ENCODE measurements at regions not wholly inside any gene's neighbourhood (a gene's known extent, or its start where the extent isn't known, plus 50 kb on each side); places are given as distances from the start of the nearest gene placed in this dataset.
"Not testable (repeated sequence)": the region's sequence is repeated elsewhere in the genome, so short reads cannot be mapped to it uniquely, and the experiment has no call there.

DNA sequence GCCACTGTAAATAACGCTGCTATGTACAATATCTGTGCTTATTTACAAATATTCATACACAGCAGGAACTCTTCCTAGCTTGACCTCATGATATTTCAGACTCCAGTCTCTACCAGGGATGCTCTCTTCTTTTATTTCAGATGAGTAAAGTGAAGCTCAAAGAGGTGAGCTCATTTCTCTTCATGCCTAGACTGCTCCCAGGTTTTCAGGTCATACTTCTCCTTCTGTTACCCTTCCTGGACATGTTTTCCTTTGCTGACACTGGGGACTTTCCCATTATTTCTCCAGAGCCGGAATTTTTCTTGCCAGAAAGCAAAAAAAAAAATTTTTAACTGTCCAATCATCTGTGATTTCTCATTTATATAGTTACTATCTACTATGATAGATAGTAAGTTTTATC is 147.2 kb upstream of the DST start:
- no peak for DNase-seq (ENCODE audit: low read depth)
- H3K4me3 ChIP-seq (ENCODE audit: low read depth, low read length): no peak overlapping the region
- TF ChIP-seq, protein P1, sequence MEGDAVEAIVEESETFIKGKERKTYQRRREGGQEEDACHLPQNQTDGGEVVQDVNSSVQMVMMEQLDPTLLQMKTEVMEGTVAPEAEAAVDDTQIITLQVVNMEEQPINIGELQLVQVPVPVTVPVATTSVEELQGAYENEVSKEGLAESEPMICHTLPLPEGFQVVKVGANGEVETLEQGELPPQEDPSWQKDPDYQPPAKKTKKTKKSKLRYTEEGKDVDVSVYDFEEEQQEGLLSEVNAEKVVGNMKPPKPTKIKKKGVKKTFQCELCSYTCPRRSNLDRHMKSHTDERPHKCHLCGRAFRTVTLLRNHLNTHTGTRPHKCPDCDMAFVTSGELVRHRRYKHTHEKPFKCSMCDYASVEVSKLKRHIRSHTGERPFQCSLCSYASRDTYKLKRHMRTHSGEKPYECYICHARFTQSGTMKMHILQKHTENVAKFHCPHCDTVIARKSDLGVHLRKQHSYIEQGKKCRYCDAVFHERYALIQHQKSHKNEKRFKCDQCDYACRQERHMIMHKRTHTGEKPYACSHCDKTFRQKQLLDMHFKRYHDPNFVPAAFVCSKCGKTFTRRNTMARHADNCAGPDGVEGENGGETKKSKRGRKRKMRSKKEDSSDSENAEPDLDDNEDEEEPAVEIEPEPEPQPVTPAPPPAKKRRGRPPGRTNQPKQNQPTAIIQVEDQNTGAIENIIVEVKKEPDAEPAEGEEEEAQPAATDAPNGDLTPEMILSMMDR (IDR thresholded peaks at IDR 0.05; ENCODE audit: low read depth, low read length, missing control alignments): no peak

DNA sequence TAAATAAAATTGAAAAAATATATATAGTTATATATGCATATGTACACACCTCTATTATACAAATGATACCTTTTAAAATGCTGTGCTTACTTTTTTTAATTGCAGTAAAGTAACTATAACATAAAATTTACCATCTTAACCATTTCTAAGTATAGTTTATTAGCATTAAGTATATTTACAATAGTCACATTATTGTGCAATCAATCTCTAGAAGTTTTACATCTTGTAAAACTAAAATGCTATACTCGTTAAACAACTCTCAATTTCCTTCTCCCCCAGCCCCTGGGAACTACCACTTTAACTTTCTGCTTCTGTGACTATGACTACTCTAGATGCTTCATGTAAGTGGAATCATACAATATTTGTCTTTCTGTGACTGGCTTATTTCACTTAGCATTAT is 146.7 kb upstream of the DST start:
- TF ChIP-seq, protein P1 (IDR thresholded peaks at IDR 0.05; ENCODE audit: low read depth, low read length, missing control alignments): no peak
- DNase-seq (ENCODE audit: low read depth): no peak
- H3K4me3 ChIP-seq (ENCODE audit: low read depth, low read length): no peak overlapping the region

DNA sequence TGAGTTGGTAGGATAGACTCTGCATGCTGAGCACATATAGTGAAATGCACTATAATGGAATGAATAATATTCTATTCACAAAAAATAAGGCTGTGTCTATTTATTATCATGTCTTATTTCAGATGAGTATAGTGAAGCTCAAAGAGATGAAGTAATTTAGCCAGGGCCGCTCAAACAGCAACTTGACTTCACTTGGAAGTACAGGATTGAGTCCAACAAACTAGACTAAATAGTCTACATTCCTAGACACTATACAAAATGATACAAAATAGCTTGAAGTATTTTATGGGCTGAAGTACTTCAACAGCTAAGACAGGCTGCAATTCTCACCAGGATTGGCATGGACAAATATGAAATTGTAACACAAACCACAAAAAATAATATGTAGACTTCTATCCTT is 144.5 kb upstream of the DST start:
- TF ChIP-seq, protein P1 (IDR thresholded peaks at IDR 0.05; ENCODE audit: low read depth, low read length, missing control alignments): no peak
- DNase-seq (ENCODE audit: low read depth): no peak
- no peak overlapping the region for H3K4me3 ChIP-seq (ENCODE audit: low read depth, low read length)

DNA sequence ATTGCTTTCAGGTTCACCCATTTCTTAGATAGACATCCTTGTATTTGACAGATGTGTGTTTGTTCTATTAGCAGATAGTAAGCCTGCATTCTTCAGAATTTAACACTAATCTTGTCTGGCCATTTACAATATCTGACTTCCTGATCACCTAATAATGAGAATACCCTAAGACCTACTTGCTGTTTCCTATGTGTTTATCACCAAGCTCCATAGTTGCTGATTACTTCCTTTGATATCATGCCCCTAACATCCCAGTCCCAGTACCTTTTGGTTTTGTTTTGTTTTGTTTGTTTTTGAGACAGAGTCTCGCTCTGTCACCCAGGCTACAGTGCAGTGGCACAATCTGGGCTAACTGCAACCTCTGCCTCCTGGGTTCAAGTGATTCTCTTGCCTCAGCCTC is 143.6 kb upstream of the DST start:
- TF ChIP-seq, protein P1 (IDR thresholded peaks at IDR 0.05; ENCODE audit: low read depth, low read length, missing control alignments): no peak
- DNase-seq (ENCODE audit: low read depth): no peak
- H3K4me3 ChIP-seq (ENCODE audit: low read depth, low read length): no peak overlapping the region

DNA sequence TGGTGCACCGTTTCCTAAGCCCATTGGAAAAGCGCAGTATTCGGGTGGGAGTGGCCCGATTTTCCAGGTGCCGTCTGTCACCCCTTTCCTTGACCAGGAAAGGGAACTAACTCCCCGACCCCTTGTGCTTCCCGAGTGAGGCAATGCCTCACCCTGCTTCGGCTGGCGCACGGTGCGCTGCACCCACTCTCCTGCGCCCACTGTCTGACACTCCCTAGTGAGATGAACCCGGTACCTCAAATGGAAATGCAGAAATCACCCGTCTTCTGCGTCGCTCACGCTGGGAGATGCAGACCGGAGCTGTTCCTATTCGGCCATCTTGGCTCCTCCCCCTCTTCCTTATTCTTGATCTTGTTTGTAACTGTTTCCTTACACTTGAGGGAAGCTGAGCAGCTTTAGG is 142.8 kb upstream of the DST start:
- H3K4me3 ChIP-seq (ENCODE audit: low read depth, low read length); DNase-seq (ENCODE audit: low read depth): not testable (repeated sequence)

DNA sequence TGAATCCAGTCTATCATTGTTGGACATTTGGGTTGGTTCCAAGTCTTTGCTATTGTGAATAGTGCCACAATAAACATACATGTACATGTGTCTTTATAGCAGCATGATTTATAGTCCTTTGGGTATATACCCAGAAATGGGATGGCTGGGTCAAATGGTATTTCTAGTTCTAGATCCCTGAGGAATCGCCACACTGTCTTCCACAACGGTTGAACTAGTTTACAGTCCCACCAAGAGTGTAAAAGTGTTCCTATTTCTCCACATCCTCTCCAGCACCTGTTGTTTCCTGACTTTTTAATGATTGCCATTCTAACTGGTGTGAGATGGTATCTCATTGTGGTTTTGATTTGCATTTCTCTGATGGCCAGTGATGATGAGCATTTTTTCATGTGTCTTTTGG is 137.4 kb upstream of the DST start:
- not testable (repeated sequence) for DNase-seq (ENCODE audit: low read depth); H3K4me3 ChIP-seq (ENCODE audit: low read depth, low read length)

DNA sequence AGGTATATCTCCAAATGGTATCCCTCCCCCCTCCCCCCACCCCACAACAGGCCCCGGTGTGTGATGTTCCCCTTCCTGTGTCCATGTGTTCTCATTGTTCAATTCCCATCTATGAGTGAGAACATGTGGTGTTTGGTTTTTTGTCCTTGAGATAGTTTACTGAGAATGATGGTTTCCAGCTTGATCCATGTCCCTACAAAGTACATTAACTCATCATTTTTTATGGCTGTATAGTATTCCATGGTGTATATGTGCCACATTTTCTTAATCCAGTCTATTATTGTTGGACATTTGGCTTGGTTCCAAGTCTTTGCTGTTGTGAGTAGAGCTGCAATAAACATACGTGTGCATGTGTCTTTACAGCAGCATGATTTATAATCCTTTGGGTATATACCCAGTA is 135.8 kb upstream of the DST start:
- not testable (repeated sequence) for H3K4me3 ChIP-seq (ENCODE audit: low read depth, low read length); DNase-seq (ENCODE audit: low read depth)

DNA sequence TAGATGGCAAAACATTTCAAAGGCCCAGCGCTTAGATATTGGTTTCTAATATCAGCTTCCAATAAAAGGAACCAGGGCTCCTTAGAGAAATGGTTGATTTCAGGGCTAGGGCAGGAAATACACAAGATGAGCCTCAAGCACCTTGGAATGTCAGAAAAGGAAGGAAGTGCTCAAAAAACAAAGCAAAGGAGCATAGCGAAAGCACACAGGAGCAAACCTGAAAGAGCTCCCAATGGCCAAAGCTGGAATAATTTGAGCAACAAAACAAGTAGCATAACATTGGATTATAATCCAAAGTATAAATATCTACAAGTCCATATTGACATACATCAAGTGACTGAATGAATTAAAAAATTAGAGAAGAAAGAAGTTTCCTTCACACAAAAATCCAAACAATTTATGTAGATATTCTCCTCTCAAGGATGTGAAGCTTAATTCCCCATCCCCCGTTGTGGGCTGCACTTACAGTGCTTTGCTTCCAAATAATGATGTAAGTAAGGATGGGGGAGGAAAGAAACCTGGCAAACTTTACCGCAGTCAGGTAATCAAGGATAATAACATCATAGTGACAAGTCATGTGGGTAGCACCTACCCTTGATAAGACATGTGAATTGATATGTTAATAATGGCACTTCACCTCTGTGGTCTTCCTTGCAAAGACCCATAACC is 132.9 kb upstream of the DST start:
- H3K4me3 ChIP-seq (ENCODE audit: low read depth, low read length): no peak overlapping the region
- TF ChIP-seq, protein P1 (IDR thresholded peaks at IDR 0.05; ENCODE audit: low read depth, low read length, missing control alignments): no peak
- DNase-seq (ENCODE audit: low read depth): no peak

DNA sequence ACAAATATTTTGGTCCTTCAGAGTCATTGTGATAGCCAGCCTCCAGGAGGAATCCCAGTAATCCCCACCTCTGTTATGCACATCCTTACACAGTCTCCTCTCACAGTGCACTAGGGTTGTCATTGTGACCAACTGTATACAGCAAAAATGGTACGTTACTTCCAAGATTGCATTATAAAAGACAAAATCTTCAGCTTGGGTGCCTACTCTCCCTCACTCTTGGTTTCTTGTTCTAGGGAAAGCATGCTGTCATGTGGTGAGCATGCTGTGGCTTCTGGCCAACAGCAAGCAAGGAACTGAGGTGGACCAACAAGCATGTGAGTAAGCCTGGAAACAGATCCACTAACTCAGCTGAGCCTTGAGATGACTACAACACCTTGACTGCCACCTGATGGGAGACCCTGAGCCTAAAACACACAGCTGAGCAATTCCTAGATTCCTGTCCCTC is 130.1 kb upstream of the DST start:
- no peak for DNase-seq (ENCODE audit: low read depth)
- no peak overlapping the region for H3K4me3 ChIP-seq (ENCODE audit: low read depth, low read length)
- TF ChIP-seq, protein P1 (IDR thresholded peaks at IDR 0.05; ENCODE audit: low read depth, low read length, missing control alignments): no peak

Data from GM12864 (cell line).